ENCODE measurements at regions not wholly inside any gene's neighbourhood (a gene's known extent, or its start where the extent isn't known, plus 50 kb on each side); places are given as distances from the start of the nearest gene placed in this dataset.

DNA sequence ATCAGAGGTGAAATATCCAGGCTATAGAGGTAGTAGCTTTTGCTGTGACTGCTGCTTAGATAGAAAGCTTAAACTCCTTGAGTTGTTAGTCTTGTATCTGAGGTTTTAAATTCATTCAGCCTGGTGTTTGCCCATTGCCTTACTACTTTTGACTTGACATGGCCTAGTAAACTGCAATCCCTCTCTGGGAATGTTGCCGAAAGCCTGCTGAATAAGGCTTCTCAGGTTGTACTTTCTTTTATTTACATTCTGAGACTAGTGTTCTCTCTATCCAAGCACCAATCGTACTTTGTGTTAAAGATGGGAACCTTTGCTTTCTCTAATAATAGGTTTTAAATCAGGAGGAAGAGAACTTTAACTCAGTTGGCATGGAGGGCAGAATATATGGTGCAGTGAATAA lies 357.6 kb upstream of the CWC22 start:
- DNase-seq (ENCODE audit: low spot score), result no peak

DNA sequence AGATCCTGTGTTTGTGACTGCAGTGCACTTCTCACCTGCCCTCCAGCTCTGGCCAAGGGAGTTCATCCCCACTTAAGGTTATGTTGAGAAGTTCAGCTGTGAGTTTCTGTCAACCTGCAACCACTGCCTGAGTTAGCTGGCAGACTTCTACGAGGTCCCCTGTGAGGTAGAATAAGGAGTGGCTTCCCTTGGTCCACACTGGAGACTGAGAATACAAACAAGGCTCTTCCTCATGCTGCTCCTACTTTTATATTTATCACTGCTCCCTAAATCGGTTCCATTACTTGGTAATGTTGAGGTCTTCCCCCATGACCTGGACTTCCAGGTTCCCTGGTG lies 353.2 kb upstream of the CWC22 start:
- no peak for DNase-seq (ENCODE audit: low spot score)

DNA sequence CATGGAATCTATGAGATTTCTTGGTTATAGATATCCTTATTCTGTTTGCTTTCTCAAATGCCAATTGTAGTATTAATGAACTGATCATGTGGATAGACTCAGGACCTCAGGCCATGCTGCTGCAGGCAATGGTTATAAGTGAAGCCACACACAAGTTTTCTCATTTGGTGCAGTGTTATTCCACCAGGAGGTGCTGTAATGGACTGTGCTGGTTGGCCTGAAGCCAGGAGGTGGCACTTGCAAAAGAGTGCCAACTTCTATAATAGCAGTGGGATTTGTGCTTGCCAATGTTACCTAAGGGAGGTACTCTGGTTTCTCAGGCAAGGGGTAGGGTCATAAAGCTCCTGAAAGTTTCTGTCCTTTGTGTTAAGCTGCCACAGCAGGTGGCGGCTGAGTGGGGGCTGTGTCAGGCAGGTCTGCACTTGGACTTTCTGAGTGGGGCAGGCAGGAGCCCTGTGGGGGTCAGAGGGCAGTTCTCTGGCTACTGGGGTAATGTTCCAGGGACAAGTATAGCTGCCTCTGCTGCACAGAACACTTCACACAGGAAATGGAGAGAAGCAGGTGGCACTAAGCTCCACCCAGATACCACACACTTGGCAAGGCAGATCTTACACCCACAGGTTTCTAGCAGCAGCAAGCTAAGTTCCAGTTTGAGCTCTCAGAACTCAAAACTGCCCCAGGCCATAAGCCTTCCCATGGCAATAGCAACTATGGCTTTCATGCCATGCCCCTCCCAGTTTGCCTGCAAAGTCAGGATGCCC lies 352.6 kb upstream of the CWC22 start:
- DNase-seq (ENCODE audit: low spot score), result no peak

DNA sequence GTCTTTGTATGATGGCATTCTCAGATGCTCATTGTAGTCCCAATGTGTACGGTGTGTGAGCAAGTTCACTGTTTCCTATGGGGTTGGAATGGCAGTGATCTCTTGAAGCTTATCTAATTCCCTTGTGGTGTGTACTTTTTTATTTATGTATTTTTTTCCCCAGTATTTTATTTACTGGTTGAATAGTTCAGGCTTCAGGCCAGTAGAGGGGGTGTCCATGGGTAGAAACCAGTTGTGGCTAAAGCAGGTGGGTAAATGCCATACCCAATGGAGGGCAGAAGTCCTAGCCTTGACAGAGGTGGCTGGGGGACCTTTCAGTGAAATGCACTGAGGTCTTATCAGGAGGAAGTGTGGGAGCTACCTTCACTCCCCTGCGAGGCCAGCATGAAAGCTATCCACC lies 351.4 kb upstream of the CWC22 start:
- no peak for DNase-seq (ENCODE audit: low spot score)

DNA sequence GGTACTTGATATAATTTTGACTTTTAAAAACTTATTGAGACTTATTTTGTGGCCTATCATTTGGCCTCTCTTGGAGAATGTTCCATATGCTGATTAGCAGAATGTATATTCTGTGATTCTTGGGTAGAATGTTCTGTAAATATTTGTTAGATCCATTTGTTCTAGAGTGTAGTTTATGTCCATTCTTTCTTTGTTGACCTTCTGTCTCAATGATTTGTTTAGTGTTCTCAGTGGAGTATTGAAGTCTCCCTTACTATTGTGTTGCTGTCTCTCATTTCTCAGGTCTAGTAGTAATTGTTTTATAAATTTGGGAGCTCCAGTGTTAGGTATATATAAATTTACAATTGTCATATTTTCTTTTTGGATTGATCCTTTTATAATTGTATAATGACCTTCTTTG lies 349.6 kb upstream of the CWC22 start:
- no peak for DNase-seq (ENCODE audit: low spot score)

DNA sequence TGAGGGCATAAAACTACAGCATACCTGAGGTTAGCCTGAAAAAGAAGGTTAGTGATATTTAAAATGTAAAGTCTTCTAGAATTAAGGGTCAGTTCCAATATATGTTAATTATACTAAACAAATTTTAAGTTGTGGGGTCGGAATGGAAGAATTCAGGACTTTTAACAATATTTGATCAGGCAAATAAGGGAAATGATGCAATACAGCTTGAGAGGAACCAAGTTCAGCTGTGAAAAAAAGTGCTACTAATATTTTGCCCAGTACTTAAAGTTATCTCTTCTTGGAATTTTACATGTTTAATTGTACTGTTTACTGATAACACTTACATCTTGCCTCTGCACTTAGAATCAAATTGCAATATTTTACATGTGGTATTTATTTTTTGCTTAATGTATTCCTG lies 345.5 kb upstream of the CWC22 start:
- no peak for DNase-seq (ENCODE audit: low spot score)

DNA sequence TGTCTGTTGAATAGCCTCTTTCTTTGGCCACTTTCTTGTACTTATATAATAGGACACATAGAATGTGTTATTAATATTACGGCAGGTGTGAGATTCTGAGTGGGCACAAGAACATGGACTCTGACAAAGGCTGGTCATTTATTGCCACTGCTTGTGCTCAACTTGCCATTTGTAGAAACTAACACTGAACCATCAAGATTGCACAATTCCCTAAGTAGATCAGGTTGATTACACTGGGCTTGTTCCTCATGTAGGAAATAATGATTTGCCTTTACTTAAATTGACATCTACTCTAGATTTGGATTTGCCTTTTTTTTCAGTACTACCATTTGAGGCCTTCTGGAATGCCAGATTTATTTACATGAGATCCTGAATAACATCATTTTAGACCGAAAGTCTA lies 342.7 kb upstream of the CWC22 start:
- DNase-seq (ENCODE audit: low spot score), result no peak

DNA sequence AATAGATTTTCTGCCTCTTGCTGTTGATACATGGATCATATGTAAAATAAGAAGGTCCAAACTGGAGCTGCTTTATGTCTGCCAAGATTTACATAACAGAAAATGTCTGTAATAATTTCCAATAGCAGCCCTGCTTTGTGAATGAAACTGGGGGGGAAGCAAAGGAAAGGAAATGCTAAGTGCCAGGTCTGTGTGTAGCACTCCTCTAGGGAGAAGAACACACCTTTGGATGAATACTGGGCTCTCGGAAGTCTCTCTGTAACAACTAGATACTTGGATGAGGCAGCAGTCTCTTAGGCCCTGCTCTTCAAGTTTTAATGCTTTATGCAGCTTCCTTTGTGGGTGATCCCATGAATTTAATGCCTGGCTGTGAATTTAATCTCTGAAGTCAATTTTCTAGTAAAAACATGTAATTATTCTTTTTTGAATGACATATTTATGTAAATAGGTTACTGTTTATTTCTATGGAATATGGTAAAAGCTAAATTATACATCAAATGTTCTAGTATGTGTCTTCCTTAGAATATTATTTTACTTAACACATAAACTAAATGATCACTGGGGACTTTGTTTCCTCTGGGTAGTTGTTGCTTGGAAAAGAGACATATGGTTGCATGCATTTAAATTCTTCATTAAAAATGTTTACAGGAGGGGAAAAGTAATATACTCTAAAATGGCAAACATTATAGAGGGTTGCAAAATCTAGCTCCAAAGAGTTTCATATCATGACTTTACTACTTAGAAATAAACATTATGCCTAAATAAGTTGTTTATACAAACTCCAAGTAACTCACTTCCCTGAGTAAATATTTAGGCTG lies 336.6 kb upstream of the CWC22 start:
- no peak for DNase-seq (ENCODE audit: low spot score)

DNA sequence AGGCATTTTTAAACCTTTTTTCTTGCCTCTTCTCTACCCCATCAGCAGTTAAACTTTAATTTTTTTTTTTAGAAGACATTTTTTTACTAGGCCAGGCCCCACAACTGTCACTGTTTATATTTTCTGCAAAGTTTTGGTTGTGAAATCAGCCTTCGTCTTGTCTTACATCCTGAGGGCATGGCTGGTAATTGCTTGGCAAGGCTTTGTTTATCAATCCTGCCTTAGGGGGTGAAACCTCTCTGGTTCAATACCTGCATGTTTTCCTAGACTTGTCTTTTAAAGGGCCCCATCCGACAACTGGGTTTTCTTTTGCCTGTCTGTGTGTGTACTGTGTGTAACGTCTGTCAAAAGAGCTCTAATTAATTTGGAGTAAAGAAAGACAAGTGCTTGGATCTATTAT lies 330.0 kb upstream of the CWC22 start:
- no peak for DNase-seq (ENCODE audit: low spot score)

DNA sequence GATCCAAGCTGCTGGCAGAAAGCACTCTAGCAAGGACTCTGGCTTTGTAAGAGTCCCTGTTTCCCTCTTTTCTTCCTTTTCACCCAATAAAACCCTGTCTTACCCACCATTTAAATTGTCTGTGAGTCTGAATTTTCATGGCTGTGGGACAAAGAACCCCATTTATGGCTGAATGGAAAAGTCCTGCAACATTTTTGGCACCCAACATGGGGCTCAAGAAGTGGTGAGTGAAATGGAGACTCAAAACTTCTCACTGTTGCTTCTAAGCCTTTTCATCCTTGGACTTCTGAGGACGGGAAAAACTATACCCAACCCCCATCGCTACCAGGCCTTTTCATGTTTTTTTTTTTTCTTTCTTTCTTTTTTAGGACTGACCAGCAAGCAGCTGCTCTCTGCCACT lies 329.5 kb upstream of the CWC22 start:
- DNase-seq (ENCODE audit: low spot score), result no peak

DNA sequence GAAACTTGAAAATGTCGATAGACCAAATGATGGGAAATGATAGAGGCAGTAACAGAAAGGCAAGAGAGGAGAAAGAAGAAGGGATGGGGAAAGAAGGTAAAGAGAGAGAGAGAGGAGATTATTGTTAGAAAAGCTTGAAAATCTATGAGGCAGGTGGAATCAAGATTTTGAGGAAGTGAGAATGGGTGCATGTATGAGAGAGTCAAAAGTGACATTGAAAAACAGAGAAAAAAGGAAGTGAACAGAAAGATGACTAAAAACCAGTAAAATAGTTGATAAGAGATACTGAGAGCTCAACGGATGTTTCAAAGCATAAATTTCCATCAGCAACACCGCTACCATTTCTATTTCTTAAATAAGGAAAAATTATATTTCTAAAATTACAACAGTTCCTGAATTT lies 327.4 kb upstream of the CWC22 start:
- DNase-seq (ENCODE audit: low spot score), result no peak

DNA sequence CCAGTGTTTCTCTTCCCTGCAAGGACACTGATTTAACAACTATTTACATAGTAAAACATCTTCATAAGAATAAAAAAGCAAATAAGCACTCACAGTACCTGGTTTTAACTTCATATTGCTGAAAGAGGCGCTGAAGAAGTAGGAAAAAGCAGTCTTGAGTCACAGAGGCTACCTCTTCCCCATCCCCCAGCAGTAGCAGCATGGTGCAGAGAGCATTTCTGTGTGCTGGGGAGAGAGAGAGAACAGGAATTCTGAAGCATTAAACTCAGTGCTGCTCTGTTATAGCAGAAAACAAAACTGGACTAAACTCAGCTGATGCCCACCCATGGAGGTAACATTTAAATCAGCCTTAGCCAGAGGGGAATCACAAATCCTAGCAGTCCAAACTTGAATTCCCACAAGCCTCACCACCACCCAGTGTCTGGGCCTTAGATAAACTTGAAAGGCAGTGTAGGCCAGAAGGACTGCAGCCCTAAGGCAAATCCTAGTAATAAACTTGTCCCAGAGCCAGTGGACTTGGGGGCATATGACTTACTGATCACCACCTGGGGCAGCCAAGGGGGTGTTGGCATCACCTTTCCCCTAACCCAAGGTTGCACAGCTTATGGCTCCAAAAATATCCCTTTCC lies 321.8 kb upstream of the CWC22 start:
- no peak for DNase-seq (ENCODE audit: low spot score)

DNA sequence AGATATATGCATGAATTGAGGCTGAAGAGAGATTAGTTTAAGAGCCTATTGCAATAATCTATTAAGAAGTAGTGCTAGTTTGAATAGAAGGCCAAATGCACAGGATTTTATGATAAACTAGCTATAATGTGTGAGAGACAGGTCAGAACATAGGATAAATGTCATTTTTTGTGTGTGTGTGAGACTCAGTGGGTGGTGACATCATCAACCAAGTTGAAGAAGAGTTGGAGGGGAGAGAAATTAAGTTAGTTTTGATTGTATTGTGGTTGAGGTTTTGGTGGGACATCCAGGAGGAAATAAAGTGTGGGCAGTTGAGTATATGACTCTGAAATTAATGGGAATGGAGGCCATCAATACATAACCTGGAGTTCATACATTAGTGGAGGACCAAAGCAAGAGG lies 320.1 kb upstream of the CWC22 start:
- DNase-seq (ENCODE audit: low spot score), result no peak

DNA sequence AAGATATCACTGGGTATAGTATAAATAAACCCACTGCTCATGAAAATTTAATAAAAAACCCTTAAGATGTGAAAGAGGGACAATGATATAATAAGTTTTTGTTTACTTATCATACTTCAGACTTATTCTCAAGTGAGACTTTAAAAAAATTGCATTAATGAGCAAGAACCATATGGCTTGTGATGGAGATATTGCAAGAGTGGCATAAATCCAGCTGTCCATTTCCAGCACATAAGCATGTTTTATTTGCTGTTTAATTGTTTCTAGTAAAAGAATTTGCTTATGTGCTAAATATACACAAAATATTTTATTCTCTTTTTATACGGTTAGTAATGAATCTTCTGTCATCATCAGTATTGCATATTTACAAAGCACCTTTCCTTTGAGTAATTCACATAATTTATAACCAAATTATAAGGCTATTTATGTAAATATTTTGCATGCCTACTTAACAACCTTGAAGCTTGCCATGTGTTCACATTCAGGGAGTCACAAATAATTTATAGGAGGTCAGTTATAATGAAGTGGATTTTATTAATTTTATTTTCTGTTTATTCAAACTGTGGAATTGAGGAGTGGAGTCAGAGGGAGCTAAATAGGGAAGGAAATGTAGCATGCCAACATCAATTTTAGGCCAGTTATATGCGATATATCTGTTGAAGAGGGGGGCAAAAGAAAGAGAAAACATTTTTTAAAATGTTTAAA lies 318.5 kb upstream of the CWC22 start:
- no peak for DNase-seq (ENCODE audit: low spot score)

DNA sequence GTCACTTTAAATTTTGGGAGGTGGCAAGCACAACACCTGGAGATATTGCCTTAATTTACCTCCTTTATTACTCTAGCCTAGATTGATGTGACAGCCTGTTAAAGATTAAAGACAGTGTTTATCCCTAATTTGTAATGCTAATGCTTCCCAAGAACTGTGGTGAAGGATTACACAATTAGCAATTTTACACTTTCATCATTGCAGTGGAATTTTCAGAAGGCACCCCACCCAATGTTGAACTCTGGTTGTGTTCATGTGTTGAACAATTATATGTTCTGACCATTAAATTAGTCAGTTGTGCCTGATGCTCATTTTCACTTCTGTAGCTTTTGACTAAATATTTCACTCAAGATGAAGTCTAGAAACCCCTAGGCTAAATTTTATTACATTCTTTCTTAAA lies 317.1 kb upstream of the CWC22 start:
- DNase-seq (ENCODE audit: low spot score), result no peak

DNA sequence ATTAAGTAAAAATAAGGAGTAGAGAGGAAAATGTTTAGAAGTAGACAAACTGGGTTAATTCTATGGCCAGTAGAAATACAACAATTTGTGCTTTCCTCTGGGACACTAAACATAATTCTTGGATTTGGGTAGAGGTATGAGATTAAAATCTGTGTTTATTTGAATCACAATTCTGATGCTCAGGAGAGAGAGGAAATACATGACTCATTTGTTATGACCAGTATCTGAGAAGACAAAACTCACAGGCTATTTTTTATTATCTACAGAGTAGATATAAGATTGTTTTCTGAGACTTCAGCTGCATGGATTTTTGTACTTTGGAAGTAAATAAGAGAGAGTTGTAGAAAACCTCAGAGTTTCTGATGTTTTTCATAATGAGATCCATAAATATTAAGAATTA lies 315.7 kb upstream of the CWC22 start:
- DNase-seq (ENCODE audit: low spot score), result no peak

DNA sequence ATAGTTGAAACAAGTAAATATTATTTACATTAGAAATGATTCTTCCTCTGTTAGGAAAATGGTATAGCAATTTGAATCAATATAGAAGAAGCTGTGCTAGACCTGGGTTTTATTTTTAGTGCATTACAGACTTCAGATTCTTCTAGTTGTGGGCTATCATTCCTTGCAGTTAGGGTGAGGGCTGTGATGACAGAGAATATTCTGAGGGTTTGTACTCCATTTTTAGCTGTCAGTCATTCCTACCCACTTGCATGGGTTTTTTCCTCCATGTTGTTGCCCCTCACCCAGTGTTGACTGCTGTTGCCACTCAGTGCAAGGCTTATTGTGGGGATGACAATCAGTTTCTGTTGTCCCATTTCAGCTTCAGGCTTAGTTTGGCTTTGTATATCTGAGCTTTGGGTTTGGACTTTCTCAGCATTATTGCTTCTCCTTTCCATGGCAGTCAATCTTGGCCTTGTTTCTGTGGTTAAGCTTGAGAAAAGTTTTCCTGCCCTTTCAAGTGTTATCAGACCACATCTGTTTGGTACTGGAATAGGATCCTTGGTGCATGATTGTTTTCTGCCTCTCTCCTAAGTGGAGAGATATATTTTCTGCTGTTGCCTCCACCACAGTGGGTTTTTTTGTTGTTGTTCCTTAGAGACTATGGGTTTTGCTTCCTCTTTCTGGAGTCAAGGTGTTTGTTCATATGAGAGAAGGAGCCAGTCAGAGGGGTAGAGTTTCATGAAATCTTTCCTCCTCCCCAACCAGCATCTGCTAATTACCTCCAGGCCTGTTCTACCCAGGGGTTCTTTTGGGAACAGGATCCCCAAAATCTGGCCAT lies 312.7 kb upstream of the CWC22 start:
- no peak for DNase-seq (ENCODE audit: low spot score)

DNA sequence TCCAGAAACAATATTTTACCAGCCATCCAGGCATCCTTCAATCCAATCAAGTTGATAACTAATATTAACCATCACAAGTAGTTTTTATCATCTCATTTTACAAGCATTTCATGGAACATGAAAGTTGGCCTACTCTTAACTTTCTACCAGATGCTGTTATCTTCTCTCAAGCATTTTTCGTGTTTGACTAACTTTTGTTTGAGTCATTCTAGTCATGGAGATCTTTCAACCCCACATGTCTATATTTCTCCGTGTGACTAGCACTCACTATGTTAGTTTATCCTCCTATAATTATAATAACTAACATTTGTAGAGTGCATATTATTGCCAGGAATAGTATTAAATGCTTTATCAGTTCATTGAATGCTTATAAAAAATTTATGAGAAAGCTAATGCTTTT lies 307.0 kb upstream of the CWC22 start:
- DNase-seq (ENCODE audit: low spot score), result no peak

DNA sequence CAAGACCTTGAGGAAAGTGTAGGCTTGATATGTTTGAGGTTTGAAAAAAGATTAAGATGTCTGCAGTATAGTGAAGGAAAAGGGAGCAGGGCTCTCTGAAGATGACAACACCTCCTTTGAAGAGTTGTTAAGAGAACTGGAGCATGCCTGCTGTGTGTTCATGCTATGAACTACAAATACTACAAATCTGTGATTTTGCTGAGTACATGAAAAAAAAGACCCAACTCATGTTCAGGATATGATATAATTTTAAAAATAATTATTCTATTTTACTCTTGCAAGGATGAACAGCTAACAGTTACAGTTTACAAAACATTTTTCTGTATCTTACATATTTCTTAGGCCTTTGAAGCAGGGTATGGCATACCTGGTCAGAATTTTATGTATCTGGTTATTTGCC lies 305.4 kb upstream of the CWC22 start:
- DNase-seq (ENCODE audit: low spot score), result no peak

DNA sequence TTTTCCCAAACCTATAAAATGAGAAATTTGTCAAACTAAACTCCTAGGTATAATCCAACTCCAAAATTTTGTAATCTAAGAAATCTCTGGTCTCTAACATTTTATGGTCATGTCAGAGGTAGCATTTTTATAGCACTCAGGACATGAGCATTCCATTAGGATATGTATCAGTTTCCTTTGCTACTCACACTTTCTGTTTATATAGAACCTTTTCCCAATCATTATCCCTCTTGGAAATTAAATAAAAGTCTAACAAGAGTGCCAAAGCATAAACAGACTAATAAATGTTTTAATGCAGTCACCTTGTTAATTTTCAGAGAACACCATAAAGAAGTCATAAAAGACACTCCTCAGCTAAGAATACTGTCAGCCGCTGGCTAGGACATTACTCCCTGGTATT lies 300.0 kb upstream of the CWC22 start:
- no peak for DNase-seq (ENCODE audit: low spot score)

DNA sequence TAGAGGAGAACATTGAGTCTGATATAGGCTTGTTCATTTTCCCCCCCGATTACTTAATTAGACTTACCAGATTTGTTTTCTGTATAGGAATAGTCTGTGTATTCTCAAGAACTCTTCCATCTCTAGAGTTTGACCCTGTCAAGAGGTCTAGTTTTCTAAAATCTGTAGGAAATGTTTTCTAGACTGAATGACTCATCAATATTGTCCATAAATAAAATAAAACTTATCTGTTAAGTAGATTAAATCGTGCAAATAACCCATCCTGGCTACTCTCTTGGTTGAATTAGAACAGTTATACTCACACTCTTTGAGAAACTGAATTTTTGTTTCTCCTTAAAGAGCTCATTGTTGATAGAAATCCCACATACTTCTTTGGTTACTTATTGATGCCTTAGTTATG lies 299.2 kb upstream of the CWC22 start:
- DNase-seq (ENCODE audit: low spot score), result no peak
